ENCODE measurements at regions not wholly inside any gene's neighbourhood (a gene's known extent, or its start where the extent isn't known, plus 50 kb on each side); places are given as distances from the start of the nearest gene placed in this dataset.

- Histone ChIP-seq H3K27ac (ENCODE audit: insufficient read length, low read depth, low read length) (no peak overlapping the region), H3K4me2 (ENCODE audit: insufficient read depth, insufficient read length, low read length) (no peak overlapping the region), H3K27me3 (ENCODE audit: insufficient read depth, low read length) (no peaks in the 10 kb centered on the region), H3K4me1 (ENCODE audit: insufficient read depth, low read length) (no peaks in the 10 kb centered on the region), H3K79me2 (ENCODE audit: insufficient read depth, low read length) (no peaks in the 10 kb centered on the region), H3K56ac (ENCODE audit: insufficient read length, low read depth, low read length) (no peak overlapping the region), H4K5ac (ENCODE audit: insufficient read length, low read depth, low read length) (no peak overlapping the region), H4K8ac (replicated peaks; ENCODE audit: insufficient read length, low read depth, low read length) (no peak overlapping the region), H2BK15ac (ENCODE audit: low read depth, low read length) (no peak overlapping the region), H3K23ac (ENCODE audit: insufficient read length, low read depth, low read length) (no peak overlapping the region), H2AK5ac (ENCODE audit: insufficient read length, low read length) (no peak overlapping the region), H3T11ph (ENCODE audit: low read length) (no peak overlapping the region), H3K9ac (ENCODE audit: extremely low read depth, insufficient read length, low read length) (no peak overlapping the region), H2BK12ac (ENCODE audit: insufficient read length, low read depth, low read length) (no peak overlapping the region), H3K18ac (ENCODE audit: insufficient read length, low read depth, low read length) (no peak overlapping the region), H2BK120ac (ENCODE audit: low read depth, low read length, poor library complexity, severe bottlenecking) (no peak overlapping the region), H4K91ac (ENCODE audit: insufficient read length, low read depth, low read length) (no peak overlapping the region), H2AFZ (ENCODE audit: low read length) (no peak overlapping the region), H4K20me1 (ENCODE audit: control insufficient read depth, insufficient read depth, insufficient read length) (no peaks in the 10 kb centered on the region), H3K14ac (ENCODE audit: insufficient read depth, low read length) (no peak overlapping the region), H2BK5ac (ENCODE audit: insufficient read length, low read length) (no peak overlapping the region), H3K4ac (ENCODE audit: low read depth, low read length) (no peak overlapping the region), H3K9me3 (ENCODE audit: control insufficient read depth, low read depth, low read length) (no peaks in the 10 kb centered on the region), H2BK20ac (ENCODE audit: low read depth, low read length, poor library complexity, severe bottlenecking) (no peak overlapping the region), H3K23me2 (ENCODE audit: insufficient read length, low read depth, low read length, poor library complexity, severe bottlenecking) (no peaks in the 10 kb centered on the region), H3K79me1 (ENCODE audit: insufficient read depth, low read depth, low read length, poor library complexity, severe bottlenecking) (no peaks in the 10 kb centered on the region)
- Mint-ChIP-seq H3K9me3 (no peaks in the 10 kb centered on the region; a peak in 1 of 5 replicates), H3K4me3 (no peak overlapping the region), H3K27ac (no peak overlapping the region), H3K36me3 (ENCODE audit: insufficient read depth in 1 of 3, low read depth in 3 of 3) (no peaks in the 10 kb centered on the region), H3K4me1 (peaks cover 11 to 12% of the 10 kb centered on the region in 2 experiments), H3K27me3 (ENCODE audit: low read depth) (peaks cover 10% of the 10 kb centered on the region)
- no peak for DNase-seq
- no CpG with 5 or more reads among the region's 11 CpGs for WGBS (ENCODE audit: extremely low coverage, insufficient read length, low lambda C conversion rate)
- TF ChIP-seq CTCF (conservative IDR thresholded peaks at IDR 0.05) = no peak
These were observed 78.9 kb upstream of the FLT1 start for GRCh38 chr13:28573595-28574373.

Data from H9 (cell line).